ENCODE measurements at regions not wholly inside any gene's neighbourhood (a gene's known extent, or its start where the extent isn't known, plus 50 kb on each side); places are given as distances from the start of the nearest gene placed in this dataset.

- Histone ChIP-seq H3K27me3 (ENCODE audit: control insufficient read depth, insufficient read depth, low read length) (no peaks in the 10 kb centered on the region), H3K27ac (ENCODE audit: low read depth in 2 of 2, low read length in 2 of 2) (no peak overlapping the region), H3K4me3 (ENCODE audit: low read length in 3 of 3) (no peak overlapping the region), H3K4me1 (ENCODE audit: control insufficient read depth in 2 of 3, insufficient read depth in 2 of 3, low read depth in 1 of 3, low read length in 3 of 3) (no peaks in the 10 kb centered on the region), H3K9ac (ENCODE audit: low read length in 3 of 3) (no peak overlapping the region), H3K36me3 (ENCODE audit: control insufficient read depth in 2 of 3, insufficient read depth in 3 of 3, low read length in 3 of 3) (no peaks in the 10 kb centered on the region), H3K9me3 (ENCODE audit: control insufficient read depth in 2 of 3, insufficient read depth in 1 of 3, low read length in 3 of 3) (no peaks in the 10 kb centered on the region)
- TF ChIP-seq, protein P1, sequence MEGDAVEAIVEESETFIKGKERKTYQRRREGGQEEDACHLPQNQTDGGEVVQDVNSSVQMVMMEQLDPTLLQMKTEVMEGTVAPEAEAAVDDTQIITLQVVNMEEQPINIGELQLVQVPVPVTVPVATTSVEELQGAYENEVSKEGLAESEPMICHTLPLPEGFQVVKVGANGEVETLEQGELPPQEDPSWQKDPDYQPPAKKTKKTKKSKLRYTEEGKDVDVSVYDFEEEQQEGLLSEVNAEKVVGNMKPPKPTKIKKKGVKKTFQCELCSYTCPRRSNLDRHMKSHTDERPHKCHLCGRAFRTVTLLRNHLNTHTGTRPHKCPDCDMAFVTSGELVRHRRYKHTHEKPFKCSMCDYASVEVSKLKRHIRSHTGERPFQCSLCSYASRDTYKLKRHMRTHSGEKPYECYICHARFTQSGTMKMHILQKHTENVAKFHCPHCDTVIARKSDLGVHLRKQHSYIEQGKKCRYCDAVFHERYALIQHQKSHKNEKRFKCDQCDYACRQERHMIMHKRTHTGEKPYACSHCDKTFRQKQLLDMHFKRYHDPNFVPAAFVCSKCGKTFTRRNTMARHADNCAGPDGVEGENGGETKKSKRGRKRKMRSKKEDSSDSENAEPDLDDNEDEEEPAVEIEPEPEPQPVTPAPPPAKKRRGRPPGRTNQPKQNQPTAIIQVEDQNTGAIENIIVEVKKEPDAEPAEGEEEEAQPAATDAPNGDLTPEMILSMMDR (IDR thresholded peaks at IDR 0.05; ENCODE audit: borderline replicate concordance, extremely low read depth, insufficient read depth), result no peak
- FAIRE-seq, result no peak
- intact Hi-C loops (cut with DNase I), result no loop called here
- no peak for DNase-seq
Observed at GRCh38 chr2:123747326-123747725, 277.8 kb upstream of the CNTNAP5 start.

DNA sequence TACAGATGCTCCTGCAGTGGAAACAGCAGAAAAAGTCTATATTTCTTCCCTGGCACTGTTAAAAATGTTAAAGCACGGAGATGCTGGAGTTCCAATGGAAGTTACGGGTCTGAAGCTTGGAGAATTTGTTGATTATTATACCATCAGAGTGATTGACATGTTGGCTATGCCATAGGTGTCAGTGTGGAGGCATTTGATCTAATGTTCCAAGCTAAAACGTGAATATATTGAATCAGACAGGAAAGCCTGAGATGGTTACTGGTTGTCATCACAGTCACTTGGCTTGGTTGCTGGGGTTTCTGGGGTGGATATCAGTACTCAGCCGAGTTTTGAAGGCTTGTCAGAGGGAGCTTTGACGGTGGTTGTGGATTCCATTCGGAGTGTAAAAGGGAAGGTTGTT is 262.9 kb upstream of the CNTNAP5 start:
- Histone ChIP-seq H3K4me1 (ENCODE audit: control insufficient read depth in 2 of 3, insufficient read depth in 2 of 3, low read depth in 1 of 3, low read length in 3 of 3) (no peaks in the 10 kb centered on the region), H3K36me3 (ENCODE audit: control insufficient read depth in 2 of 3, insufficient read depth in 3 of 3, low read length in 3 of 3) (no peaks in the 10 kb centered on the region), H3K4me3 (ENCODE audit: low read length in 3 of 3) (no peak overlapping the region), H3K9me3 (ENCODE audit: control insufficient read depth in 2 of 3, insufficient read depth in 1 of 3, low read length in 3 of 3) (peaks cover 0 to 5% (median 0%) of the 10 kb centered on the region in 3 donors), H3K27me3 (ENCODE audit: control insufficient read depth, insufficient read depth, low read length) (no peaks in the 10 kb centered on the region), H3K9ac (ENCODE audit: low read length in 3 of 3) (no peak overlapping the region), H3K27ac (ENCODE audit: low read depth in 2 of 2, low read length in 2 of 2) (no peak overlapping the region)
- FAIRE-seq (no peak), DNase-seq (no peak)
- intact Hi-C loops (cut with DNase I), result no loop called here
- TF ChIP-seq, protein P1 (IDR thresholded peaks at IDR 0.05; ENCODE audit: borderline replicate concordance, extremely low read depth, insufficient read depth), result no peak

- Histone ChIP-seq H3K4me3 (ENCODE audit: low read length in 3 of 3) (no peak overlapping the region), H3K36me3 (ENCODE audit: control insufficient read depth in 2 of 3, insufficient read depth in 3 of 3, low read length in 3 of 3) (no peaks in the 10 kb centered on the region), H3K27me3 (ENCODE audit: control insufficient read depth, insufficient read depth, low read length) (no peaks in the 10 kb centered on the region), H3K27ac (ENCODE audit: low read depth in 2 of 2, low read length in 2 of 2) (no peak overlapping the region), H3K9me3 (ENCODE audit: control insufficient read depth in 2 of 3, insufficient read depth in 1 of 3, low read length in 3 of 3) (no peaks in the 10 kb centered on the region), H3K9ac (ENCODE audit: low read length in 3 of 3) (no peak overlapping the region), H3K4me1 (ENCODE audit: control insufficient read depth in 2 of 3, insufficient read depth in 2 of 3, low read depth in 1 of 3, low read length in 3 of 3) (no peaks in the 10 kb centered on the region)
- TF ChIP-seq, protein P1 (IDR thresholded peaks at IDR 0.05; ENCODE audit: borderline replicate concordance, extremely low read depth, insufficient read depth), result no peak
- DNase-seq (no peak), FAIRE-seq (no peak)
- intact Hi-C loops (cut with DNase I), result no loop called here
Observed at GRCh38 chr2:123768233-123768632, 256.9 kb upstream of the CNTNAP5 start.

DNA sequence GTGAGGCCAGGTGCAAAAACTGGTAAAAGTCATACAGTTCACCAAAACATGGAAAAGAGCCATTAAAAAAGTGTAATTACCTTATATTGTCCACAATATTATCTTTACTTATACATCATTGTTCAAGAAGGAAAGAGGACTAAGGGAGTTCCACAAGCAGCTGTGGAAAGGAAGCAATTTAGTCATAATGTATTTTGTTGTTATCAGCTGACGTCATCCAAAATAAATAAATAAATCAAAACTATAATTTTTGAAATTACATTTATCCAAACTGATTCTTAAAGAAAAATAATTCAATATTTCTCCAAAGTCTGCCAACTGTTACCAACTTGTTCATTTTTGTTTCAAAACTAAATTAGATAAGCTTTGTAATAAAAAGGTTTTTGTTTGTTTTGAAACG is 256.1 kb upstream of the CNTNAP5 start:
- Histone ChIP-seq H3K36me3 (ENCODE audit: control insufficient read depth in 2 of 3, insufficient read depth in 3 of 3, low read length in 3 of 3) (no peaks in the 10 kb centered on the region), H3K9me3 (ENCODE audit: control insufficient read depth in 2 of 3, insufficient read depth in 1 of 3, low read length in 3 of 3) (no peaks in the 10 kb centered on the region), H3K27ac (ENCODE audit: low read depth in 2 of 2, low read length in 2 of 2) (no peak overlapping the region), H3K4me1 (ENCODE audit: control insufficient read depth in 2 of 3, insufficient read depth in 2 of 3, low read depth in 1 of 3, low read length in 3 of 3) (no peaks in the 10 kb centered on the region), H3K9ac (ENCODE audit: low read length in 3 of 3) (no peak overlapping the region), H3K27me3 (ENCODE audit: control insufficient read depth, insufficient read depth, low read length) (no peaks in the 10 kb centered on the region), H3K4me3 (ENCODE audit: low read length in 3 of 3) (no peak overlapping the region)
- no peak for DNase-seq
- intact Hi-C loops (cut with DNase I), result no loop called here
- no peak for FAIRE-seq
- TF ChIP-seq, protein P1 (IDR thresholded peaks at IDR 0.05; ENCODE audit: borderline replicate concordance, extremely low read depth, insufficient read depth), result no peak
